BLaER1 (cell line): ENCODE measurements at regions not wholly inside any gene's neighbourhood (a gene's known extent, or its start where the extent isn't known, plus 50 kb on each side); places are given as distances from the start of the nearest gene placed in this dataset.

Source experiments
- H3K27ac ChIP-seq: shearing (Covaris generic); formaldehyde crosslinking; 2 replicates; pipeline ENCODE4 v1.8.1; 2022
- H3K27me3 ChIP-seq: shearing (Covaris generic); formaldehyde crosslinking; 2 replicates; pipeline ENCODE4 v1.8.1; 2022
- H3K36me3 ChIP-seq: shearing (Covaris generic); formaldehyde crosslinking; 2 replicates; pipeline ENCODE4 v1.8.1; 2022
- H3K4me1 ChIP-seq: shearing (Covaris generic); formaldehyde crosslinking; 2 replicates; pipeline ENCODE4 v1.8.1; 2022
- H3K4me2 ChIP-seq: shearing (Covaris generic); formaldehyde crosslinking; 2 replicates; pipeline ENCODE4 v1.8.1; 2022
- H3K4me3 ChIP-seq: shearing (Covaris generic); formaldehyde crosslinking; 2 replicates; pipeline ENCODE4 v1.8.1; 2022
- H3K9ac ChIP-seq: shearing (Covaris generic); formaldehyde crosslinking; 2 replicates; pipeline ENCODE4 v1.8.1; 2022
- H3K9me3 ChIP-seq: shearing (Covaris generic); formaldehyde crosslinking; 2 replicates; pipeline ENCODE4 v1.8.1; 2022
- H4K20me1 ChIP-seq: shearing (Covaris generic); formaldehyde crosslinking; 2 replicates; pipeline ENCODE4 v1.8.1; 2022
- Cebpa-rat ChIP-seq: shearing (Covaris generic); IDR thresholded peaks from 2 replicates; pipeline ENCODE4 v1.8.1; 2022

DNA sequence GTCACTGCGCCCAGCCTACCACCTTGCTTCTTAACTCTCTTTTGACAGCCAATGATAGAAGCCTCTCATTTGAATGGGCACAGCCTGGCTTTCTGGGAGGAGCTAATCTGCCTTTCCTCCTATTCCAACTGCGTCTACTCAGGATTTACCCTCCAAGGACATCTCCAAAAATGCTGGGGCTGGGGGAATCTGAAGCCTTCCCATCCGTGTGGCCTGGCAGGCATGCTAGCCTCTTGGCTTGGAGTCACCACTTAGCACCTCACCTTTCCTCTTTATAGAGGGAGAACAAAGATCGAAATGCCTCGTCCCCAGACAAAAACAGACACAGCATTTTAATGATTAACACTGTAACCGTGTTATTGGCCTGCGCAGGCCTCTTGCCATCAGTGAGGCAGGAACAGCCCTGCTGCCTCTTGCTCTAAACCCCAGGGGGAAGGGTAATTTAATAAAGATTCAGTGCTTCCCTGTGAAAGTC, 108.2 kb upstream of the KLF4 start:
- H4K20me1 ChIP-seq = no peaks in the 10 kb centered on the region
- no peak for TF ChIP-seq Cebpa-rat
- H3K4me2 ChIP-seq = no peak overlapping the region
- no peak overlapping the region for H3K4me3 ChIP-seq
- H3K27me3 ChIP-seq = no peaks in the 10 kb centered on the region
- H3K9me3 ChIP-seq = no peaks in the 10 kb centered on the region
- H3K36me3 ChIP-seq = no peaks in the 10 kb centered on the region
- H3K4me1 ChIP-seq = peaks cover 3% of the 10 kb centered on the region; the same call in 1 of the 2 replicates
- H3K27ac ChIP-seq = no peak overlapping the region
- H3K9ac ChIP-seq = no peak overlapping the region

DNA sequence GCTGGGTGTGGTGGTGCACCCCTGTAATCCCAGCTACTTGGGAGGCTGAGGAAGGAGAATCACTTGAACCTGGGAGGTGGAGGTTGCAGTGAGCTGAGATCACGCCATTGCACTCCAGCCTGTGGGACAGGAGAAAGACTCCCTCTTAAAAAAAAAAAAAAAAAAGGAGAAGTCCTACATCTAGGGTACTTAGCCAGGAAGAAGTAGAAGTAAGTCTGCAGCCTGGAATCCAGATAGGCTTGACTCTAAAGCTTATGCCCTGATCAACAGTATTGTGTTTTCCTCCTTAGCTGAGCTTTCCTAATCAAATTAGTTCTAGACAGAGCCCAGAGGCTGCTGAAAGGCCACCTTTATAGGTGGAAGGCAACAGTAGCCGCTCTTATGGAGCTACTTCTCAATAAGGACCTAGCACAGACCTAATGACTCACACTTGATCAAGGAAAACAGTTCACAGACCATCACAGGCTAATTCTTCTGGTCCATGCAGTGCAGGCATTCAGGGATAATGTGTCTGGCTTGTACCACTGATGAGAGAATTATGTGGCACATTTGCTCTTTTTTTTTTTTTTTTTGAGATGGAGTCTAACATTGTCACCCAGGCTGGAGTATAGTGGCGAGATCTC, 105.5 kb upstream of the KLF4 start:
- H4K20me1 ChIP-seq = no peaks in the 10 kb centered on the region
- TF ChIP-seq Cebpa-rat = no peak
- no peaks in the 10 kb centered on the region for H3K27me3 ChIP-seq
- no peak overlapping the region for H3K27ac ChIP-seq
- H3K9me3 ChIP-seq = no peaks in the 10 kb centered on the region
- H3K4me2 ChIP-seq = no peak overlapping the region
- no peaks in the 10 kb centered on the region for H3K36me3 ChIP-seq
- H3K4me1 ChIP-seq = peaks cover 10% of the 10 kb centered on the region
- no peak overlapping the region for H3K4me3 ChIP-seq
- H3K9ac ChIP-seq = no peak overlapping the region

DNA sequence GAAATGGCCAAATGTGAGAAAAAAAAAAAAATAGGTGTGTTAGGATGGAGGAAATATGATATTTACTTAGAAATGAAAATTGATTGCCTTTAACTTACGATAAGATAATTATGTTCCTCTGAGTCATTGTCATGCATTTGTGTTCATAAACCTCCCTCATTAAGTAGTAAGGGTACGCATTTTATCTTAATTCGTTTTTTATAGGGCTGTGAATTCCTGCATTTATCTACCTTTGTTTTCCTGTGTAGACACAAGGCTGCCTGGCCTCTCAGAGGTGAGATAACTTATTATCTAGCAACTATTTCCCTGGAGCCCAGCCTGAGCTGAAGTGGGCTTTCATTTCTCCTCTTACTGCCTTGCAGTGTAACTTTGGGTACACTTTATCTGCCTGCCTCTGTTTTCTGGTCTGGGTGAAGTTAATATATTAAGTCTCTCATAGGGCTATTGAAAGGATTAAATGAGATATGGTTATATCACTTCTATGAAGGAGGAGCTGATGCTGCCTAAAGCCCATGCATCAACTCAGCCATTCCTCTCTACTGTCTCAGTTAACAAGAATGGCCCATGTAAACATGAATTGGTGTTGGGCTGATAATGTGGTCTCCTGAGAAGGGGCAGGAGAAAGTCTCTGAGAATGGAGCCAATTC, 103.8 kb upstream of the KLF4 start:
- H3K4me1 ChIP-seq = peaks cover 10% of the 10 kb centered on the region
- no peaks in the 10 kb centered on the region for H4K20me1 ChIP-seq
- no peaks in the 10 kb centered on the region for H3K9me3 ChIP-seq
- TF ChIP-seq Cebpa-rat = no peak
- no peaks in the 10 kb centered on the region for H3K36me3 ChIP-seq
- no peak overlapping the region for H3K27ac ChIP-seq
- no peak overlapping the region for H3K9ac ChIP-seq
- no peaks in the 10 kb centered on the region for H3K27me3 ChIP-seq
- no peak overlapping the region for H3K4me3 ChIP-seq
- H3K4me2 ChIP-seq = no peak overlapping the region

DNA sequence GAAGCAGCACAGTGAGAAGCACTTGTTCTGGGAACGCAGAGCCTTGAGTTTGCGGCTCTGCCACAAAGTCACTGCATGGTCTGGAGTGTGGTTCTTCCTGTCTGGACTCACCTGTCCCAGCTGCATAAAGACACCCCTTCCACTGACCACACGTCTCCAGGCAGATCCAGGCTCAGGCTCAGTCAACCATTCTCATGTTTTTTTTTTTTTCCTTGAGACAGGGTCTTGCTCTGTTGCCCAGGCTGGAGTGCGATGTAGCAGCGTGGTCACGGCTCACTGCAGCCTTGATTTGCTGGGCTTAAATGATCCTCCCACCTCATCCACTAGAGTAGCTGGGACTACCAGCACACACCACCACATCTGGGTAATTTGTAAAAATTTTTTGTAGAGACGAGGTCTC, 102.9 kb upstream of the KLF4 start:
- no peaks in the 10 kb centered on the region for H3K9me3 ChIP-seq
- H4K20me1 ChIP-seq = no peaks in the 10 kb centered on the region
- TF ChIP-seq Cebpa-rat = no peak
- peaks cover 16% of the 10 kb centered on the region for H3K4me1 ChIP-seq
- H3K27ac ChIP-seq = no peak overlapping the region
- H3K36me3 ChIP-seq = no peaks in the 10 kb centered on the region
- no peak overlapping the region for H3K4me3 ChIP-seq
- no peak overlapping the region for H3K4me2 ChIP-seq
- no peak overlapping the region for H3K9ac ChIP-seq
- no peaks in the 10 kb centered on the region for H3K27me3 ChIP-seq

DNA sequence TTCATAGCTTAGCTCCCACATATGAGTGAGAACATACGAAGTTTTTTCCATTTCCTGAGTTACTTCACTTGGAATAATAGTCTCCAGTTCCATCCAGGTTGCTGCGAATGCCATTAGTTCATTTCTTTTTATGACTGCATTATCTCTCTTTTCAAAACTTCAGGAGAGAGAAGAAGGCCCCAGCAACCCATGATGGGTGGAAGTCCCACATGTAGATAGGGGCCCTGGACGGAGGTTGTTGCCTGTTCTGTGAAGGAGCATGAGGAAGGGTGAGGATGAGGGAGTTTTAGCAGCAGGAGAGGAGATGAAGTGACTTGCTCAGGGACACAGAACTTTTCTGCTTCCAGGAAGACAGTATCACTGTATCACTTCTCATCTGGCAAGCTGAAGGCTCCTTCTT, 102.2 kb upstream of the KLF4 start:
- Histone ChIP-seq H3K36me3 (no peaks in the 10 kb centered on the region), H3K9me3 (no peaks in the 10 kb centered on the region), H3K4me3 (no peak overlapping the region), H3K27ac (no peak overlapping the region), H3K27me3 (no peaks in the 10 kb centered on the region), H3K4me2 (no peak overlapping the region), H3K4me1 (peaks cover 18% of the 10 kb centered on the region), H4K20me1 (no peaks in the 10 kb centered on the region), H3K9ac (no peak overlapping the region)
- no peak for TF ChIP-seq Cebpa-rat

DNA sequence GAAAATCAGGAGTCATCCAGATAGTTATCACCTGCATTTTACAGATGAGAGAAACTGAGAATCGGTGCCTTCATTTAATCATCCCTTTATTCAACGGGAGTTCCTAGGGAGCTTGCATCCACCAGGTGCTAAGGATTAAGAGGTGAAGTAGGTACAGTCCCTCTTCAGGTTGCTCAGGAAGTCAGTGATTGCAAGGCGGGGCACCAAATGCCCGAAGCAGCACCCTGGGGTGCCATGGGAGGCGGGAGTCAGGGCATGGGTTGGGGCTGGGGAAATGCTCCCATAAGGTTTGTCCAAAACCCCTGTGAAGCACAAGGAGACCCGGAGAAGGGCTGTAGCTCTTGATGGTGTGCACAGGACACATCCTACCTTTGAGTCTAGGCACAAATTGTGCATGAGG, 98.8 kb upstream of the KLF4 start:
- no peak for TF ChIP-seq Cebpa-rat
- Histone ChIP-seq H3K4me2 (no peak overlapping the region), H3K9me3 (no peaks in the 10 kb centered on the region), H3K27ac (no peak overlapping the region), H3K4me3 (no peak overlapping the region), H3K36me3 (no peaks in the 10 kb centered on the region), H3K9ac (no peak overlapping the region), H3K27me3 (no peaks in the 10 kb centered on the region), H3K4me1 (peaks cover 18% of the 10 kb centered on the region), H4K20me1 (no peaks in the 10 kb centered on the region)

DNA sequence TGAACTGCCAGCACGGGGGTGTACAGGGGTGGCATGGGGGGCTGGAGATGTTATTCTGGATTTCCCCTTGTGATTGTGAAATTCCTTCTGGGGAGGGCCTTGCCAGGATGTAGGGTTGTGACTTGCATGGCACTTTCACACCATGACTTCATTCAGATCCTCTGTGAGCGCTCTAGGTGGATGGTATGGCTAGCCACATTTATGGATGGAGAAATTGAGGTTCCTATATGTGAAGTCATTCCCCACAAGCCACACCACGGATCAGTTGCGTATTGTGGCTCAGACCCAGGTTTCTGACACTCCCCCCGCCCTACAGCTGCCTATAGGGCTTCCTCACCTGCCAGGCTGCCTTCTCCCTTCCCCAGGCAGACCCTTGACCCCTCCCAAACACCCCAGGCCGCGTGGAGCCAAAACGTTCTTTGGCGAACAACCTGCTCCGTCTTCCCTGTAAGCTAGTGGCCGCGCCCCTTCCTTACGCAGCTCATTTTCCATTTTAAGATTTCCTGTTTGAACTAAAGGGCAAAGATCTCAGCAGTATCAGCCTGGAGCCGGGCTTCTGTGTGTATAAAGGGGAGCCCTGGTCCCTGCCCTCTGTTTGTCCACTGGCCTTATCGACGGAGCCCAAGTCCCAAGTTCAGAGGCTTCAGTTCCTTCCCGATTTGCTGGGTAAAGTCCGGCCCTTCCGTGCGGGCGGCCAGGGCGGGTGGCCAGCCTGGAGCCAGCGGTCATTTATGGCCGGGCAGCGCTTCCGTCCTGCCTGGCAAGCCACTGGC, 97.8 kb upstream of the KLF4 start:
- no peak for TF ChIP-seq Cebpa-rat
- Histone ChIP-seq H3K9ac (no peak overlapping the region), H3K4me3 (peak overlapping the region; percentile 42; the same call in 1 of the 2 replicates), H3K27me3 (no peaks in the 10 kb centered on the region), H3K4me2 (peak overlapping the region; percentile 50), H3K4me1 (peaks cover 12% of the 10 kb centered on the region), H3K9me3 (no peaks in the 10 kb centered on the region), H3K27ac (peak overlapping the region; percentile 47; the same call in 1 of the 2 replicates), H3K36me3 (no peaks in the 10 kb centered on the region), H4K20me1 (no peaks in the 10 kb centered on the region)

DNA sequence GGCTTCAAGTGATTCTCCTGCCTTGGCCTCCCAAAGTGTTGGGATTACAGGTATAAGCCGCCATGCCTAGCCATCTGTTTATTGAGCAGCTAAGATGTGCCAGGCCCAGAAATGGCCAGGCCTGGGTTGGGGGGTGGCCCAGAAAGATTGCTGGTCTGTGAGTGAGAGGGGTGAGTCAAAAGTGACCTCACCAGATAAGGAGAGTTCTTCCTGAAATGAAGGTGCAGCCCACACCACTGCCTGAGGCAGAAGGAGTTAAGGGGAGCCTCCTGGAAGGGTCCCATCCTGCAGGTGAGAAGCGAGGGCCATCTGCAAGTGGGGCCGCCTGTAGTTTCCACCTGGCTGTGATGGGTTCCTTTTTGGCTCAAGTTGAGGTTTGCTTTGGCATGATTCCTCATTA, 96.9 kb upstream of the KLF4 start:
- Histone ChIP-seq H3K27ac (no peak overlapping the region), H3K36me3 (no peaks in the 10 kb centered on the region), H4K20me1 (no peaks in the 10 kb centered on the region), H3K4me2 (no peak overlapping the region), H3K4me1 (peaks cover 9% of the 10 kb centered on the region), H3K4me3 (no peak overlapping the region), H3K9ac (no peak overlapping the region), H3K9me3 (no peaks in the 10 kb centered on the region), H3K27me3 (no peaks in the 10 kb centered on the region)
- TF ChIP-seq Cebpa-rat = no peak

DNA sequence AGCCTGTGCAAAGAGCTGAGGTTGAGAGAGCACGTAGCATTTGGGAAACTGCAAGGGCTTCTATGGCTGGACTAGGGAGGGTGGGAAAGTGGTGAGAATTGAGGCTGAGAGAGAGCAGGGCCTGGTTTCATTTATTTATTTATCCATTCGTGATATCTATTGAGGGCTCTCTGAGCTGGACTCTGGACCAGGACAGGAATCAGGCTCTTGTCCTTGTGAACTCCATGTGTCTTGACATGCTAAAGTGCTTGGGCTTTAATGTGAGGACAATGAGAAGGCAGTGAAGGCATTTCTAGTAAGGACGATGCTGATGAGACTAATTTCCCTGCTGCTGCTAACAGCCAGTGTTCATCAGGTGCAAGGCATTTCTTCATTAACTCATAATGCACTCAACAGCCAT, 95.9 kb upstream of the KLF4 start:
- H3K4me2 ChIP-seq = no peak overlapping the region
- TF ChIP-seq Cebpa-rat = no peak
- no peak overlapping the region for H3K27ac ChIP-seq

DNA sequence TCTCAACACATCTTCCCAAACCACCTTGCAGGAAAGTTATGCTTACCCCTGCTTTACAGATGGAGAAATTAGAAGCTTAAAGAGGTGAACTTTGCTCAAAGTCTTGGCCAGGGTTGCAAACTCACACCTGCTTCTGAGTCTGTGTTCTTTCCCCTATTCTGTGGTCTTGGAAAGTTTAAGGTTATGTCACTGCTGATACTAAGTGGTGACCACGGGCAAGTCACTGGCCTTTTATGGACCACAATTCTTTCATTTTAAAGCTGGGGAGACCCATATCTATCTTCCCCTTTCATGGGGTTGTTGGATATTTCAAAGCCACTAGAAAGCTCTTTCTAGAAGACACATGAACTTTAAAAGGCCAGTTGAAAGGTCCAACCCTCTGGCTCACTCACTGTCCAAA, 95.4 kb upstream of the KLF4 start:
- no peak overlapping the region for H3K4me3 ChIP-seq
- no peak overlapping the region for H3K4me2 ChIP-seq
- no peak for TF ChIP-seq Cebpa-rat
- H3K36me3 ChIP-seq = no peaks in the 10 kb centered on the region
- H3K27ac ChIP-seq = no peak overlapping the region
- no peaks in the 10 kb centered on the region for H4K20me1 ChIP-seq
- H3K27me3 ChIP-seq = no peaks in the 10 kb centered on the region
- H3K4me1 ChIP-seq = peaks cover 9% of the 10 kb centered on the region
- no peaks in the 10 kb centered on the region for H3K9me3 ChIP-seq
- H3K9ac ChIP-seq = no peak overlapping the region

More for the DNA sequence above, 95.9 kb upstream of the KLF4 start:
- no peaks in the 10 kb centered on the region for H3K27me3 ChIP-seq
- H3K9me3 ChIP-seq = no peaks in the 10 kb centered on the region
- no peak overlapping the region for H3K9ac ChIP-seq
- H4K20me1 ChIP-seq = no peaks in the 10 kb centered on the region
- H3K36me3 ChIP-seq = no peaks in the 10 kb centered on the region
- H3K4me3 ChIP-seq = no peak overlapping the region
- peaks cover 9% of the 10 kb centered on the region for H3K4me1 ChIP-seq
